GM23248 (cell line): ENCODE measurements at regions not wholly inside any gene's neighbourhood (a gene's known extent, or its start where the extent isn't known, plus 50 kb on each side); places are given as distances from the start of the nearest gene placed in this dataset.

Experiments used
- DNase-seq: peaks from one replicate; pipeline ENCODE4 v3.0.0-alpha.2; 2015
- H2AFZ ChIP-seq: fragments of 200-600 bp; sonication (generic); 2 replicates; pipeline ENCODE4 v1.6.1; 2016; ENCODE audit warnings: antibody characterized with exemption
- H3F3A ChIP-seq: fragments of 200-600 bp; sonication (generic); 2 replicates; pipeline ENCODE4 v1.6.1; 2016; ENCODE audit warnings: mild to moderate bottlenecking, antibody characterized with exemption, mixed run types; ENCODE audit not compliant: insufficient read depth
- H3K27ac ChIP-seq: fragments of 200-600 bp; sonication (generic); 2 replicates; pipeline ENCODE4 v1.5.1; 2016; ENCODE audit warnings: mild to moderate bottlenecking
- H3K27me3 ChIP-seq: fragments of 200-600 bp; sonication (generic); replicated peaks from 2 replicates; pipeline ENCODE4 v1.6.1; 2016; ENCODE audit warnings: mild to moderate bottlenecking; ENCODE audit not compliant: insufficient read depth
- H3K36me3 ChIP-seq: fragments of 200-600 bp; sonication (generic); 2 replicates; pipeline ENCODE4 v1.6.1; 2016; ENCODE audit warnings: low read depth, mild to moderate bottlenecking
- H3K4me1 ChIP-seq: fragments of 200-600 bp; sonication (generic); 2 replicates; pipeline ENCODE4 v1.6.1; 2016; ENCODE audit warnings: mild to moderate bottlenecking; ENCODE audit not compliant: insufficient read depth
- H3K4me2 ChIP-seq: fragments of 200-600 bp; sonication (generic); one replicate; pipeline ENCODE4 v1.6.1; 2016; ENCODE audit warnings: mild to moderate bottlenecking; ENCODE audit not compliant: unreplicated experiment
- H3K4me3 ChIP-seq: fragments of 200-600 bp; sonication (generic); 2 replicates; pipeline ENCODE4 v1.5.1; 2016; ENCODE audit warnings: mild to moderate bottlenecking
- H3K79me2 ChIP-seq: fragments of 200-600 bp; sonication (generic); 2 replicates; pipeline ENCODE4 v1.6.1; 2016; ENCODE audit warnings: mild to moderate bottlenecking; ENCODE audit not compliant: insufficient read depth
- H3K9ac ChIP-seq: fragments of 200-600 bp; sonication (generic); 2 replicates; pipeline ENCODE4 v1.6.1; 2016; ENCODE audit warnings: mild to moderate bottlenecking
- H3K9me2 ChIP-seq: fragments of 200-600 bp; sonication (generic); 2 replicates; pipeline ENCODE4 v1.6.1; 2016; ENCODE audit warnings: mixed run types, mild to moderate bottlenecking, moderate library complexity; ENCODE audit not compliant: insufficient read depth
- H3K9me3 ChIP-seq: fragments of 200-600 bp; sonication (generic); one replicate; pipeline ENCODE4 v1.6.1; 2017; ENCODE audit warnings: low read depth
- H4K20me1 ChIP-seq: fragments of 200-600 bp; sonication (generic); 2 replicates; pipeline ENCODE4 v1.6.0; 2016; ENCODE audit not compliant: insufficient read depth
- EZH2 ChIP-seq: fragments of 200-600 bp; sonication (generic); IDR thresholded peaks from 2 replicates; pipeline ENCODE4 v1.6.1; 2018; ENCODE audit warnings: antibody characterized with exemption, mild to moderate bottlenecking; ENCODE audit not compliant: insufficient read depth, poor library complexity, severe bottlenecking
- EZH2phosphoT487 ChIP-seq: fragments of 200-600 bp; sonication (generic); IDR thresholded peaks from 2 replicates; pipeline ENCODE4 v1.6.1; 2018; ENCODE audit warnings: antibody characterized with exemption, moderate library complexity, mild to moderate bottlenecking, low read depth; ENCODE audit not compliant: insufficient read depth
- WGBS, 2 experiments: methylation state at CpG; one replicate each; pipeline ENCODE4 v1.1.6; 2015 to 2017; ENCODE audit warnings: low lambda C conversion rate in 2 of 2, low coverage in 1 of 2; ENCODE audit errors: missing lambda C conversion rate in 2 of 2; 5-methylcytosine and 5-hydroxymethylcytosine counted together
- in situ Hi-C: fragments of 300-500 bp; cut with MboI; formaldehyde crosslinking; loops from 2 replicates; pipeline ENCODE4 v1.15.0; 2020

DNA sequence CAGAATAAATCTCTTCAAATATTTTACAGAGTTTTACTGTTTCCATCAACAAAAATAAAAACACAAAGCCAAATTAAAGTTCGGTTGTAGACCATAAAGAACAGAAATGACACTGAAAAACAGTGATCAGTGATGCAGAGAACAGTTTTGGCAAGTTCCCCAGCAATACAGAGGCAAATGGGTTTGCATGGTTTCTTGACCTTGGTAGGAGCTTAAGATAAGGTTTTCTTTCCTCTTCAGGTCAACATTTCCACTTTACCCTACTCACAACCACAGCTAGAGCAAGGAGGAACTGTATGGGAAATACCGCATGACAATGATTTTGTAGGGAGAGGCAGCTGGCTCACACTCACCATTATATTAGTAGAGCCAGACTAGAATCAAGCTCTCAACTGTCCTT, 199.5 kb downstream of the SH2D4B start:
- in situ Hi-C loops = no loop called here
- no peak for DNase-seq
- H3K4me1 ChIP-seq = no peaks in the 10 kb centered on the region
- H4K20me1 ChIP-seq = no peaks in the 10 kb centered on the region
- H3K36me3 ChIP-seq = no peaks in the 10 kb centered on the region
- no peak overlapping the region for H3K4me2 ChIP-seq
- no peak for TF ChIP-seq EZH2
- no peaks in the 10 kb centered on the region for H3F3A ChIP-seq
- no peaks in the 10 kb centered on the region for H3K9me2 ChIP-seq
- H3K9me3 ChIP-seq = no peaks in the 10 kb centered on the region
- H3K4me3 ChIP-seq = no peak overlapping the region
- H3K9ac ChIP-seq = no peak overlapping the region
- 18 to 19% methylated on average over 2 of the region's 2 CpGs for WGBS, 2 experiments
- H3K79me2 ChIP-seq = no peaks in the 10 kb centered on the region
- no peaks in the 10 kb centered on the region for H3K27me3 ChIP-seq
- H2AFZ ChIP-seq = no peak overlapping the region
- no peak overlapping the region for H3K27ac ChIP-seq

GRCh38 chr10:80739328-80739727, 201.6 kb downstream of the SH2D4B start:
- no peaks in the 10 kb centered on the region for H3K36me3 ChIP-seq
- no peaks in the 10 kb centered on the region for H3F3A ChIP-seq
- H3K9me2 ChIP-seq = no peaks in the 10 kb centered on the region
- TF ChIP-seq EZH2phosphoT487 (no peak), EZH2 (no peak)
- in situ Hi-C loops = no loop called here
- 29 to 32% methylated on average over 6 of the region's 6 CpGs for WGBS, 2 experiments
- no peaks in the 10 kb centered on the region for H3K79me2 ChIP-seq
- H2AFZ ChIP-seq = no peak overlapping the region
- no peak for DNase-seq
- no peak overlapping the region for H3K4me2 ChIP-seq
- H3K9me3 ChIP-seq = no peaks in the 10 kb centered on the region
- H3K4me1 ChIP-seq = no peaks in the 10 kb centered on the region
- H3K9ac ChIP-seq = no peak overlapping the region
- no peak overlapping the region for H3K4me3 ChIP-seq
- H3K27ac ChIP-seq = no peak overlapping the region
- no peaks in the 10 kb centered on the region for H3K27me3 ChIP-seq
- H4K20me1 ChIP-seq = no peaks in the 10 kb centered on the region

GRCh38 chr10:80739963-80740715, 202.4 kb downstream of the SH2D4B start:
- Histone ChIP-seq H4K20me1 (no peaks in the 10 kb centered on the region), H3F3A (no peaks in the 10 kb centered on the region), H2AFZ (no peak overlapping the region), H3K36me3 (no peaks in the 10 kb centered on the region), H3K27ac (no peak overlapping the region), H3K4me3 (no peak overlapping the region), H3K9me2 (no peaks in the 10 kb centered on the region), H3K79me2 (no peaks in the 10 kb centered on the region), H3K4me1 (no peaks in the 10 kb centered on the region), H3K9me3 (no peaks in the 10 kb centered on the region), H3K9ac (no peak overlapping the region), H3K27me3 (no peaks in the 10 kb centered on the region), H3K4me2 (no peak overlapping the region)
- 46 to 57% methylated on average over 11 to 18 of the region's 18 CpGs for WGBS, 2 experiments
- no peak for TF ChIP-seq EZH2
- TF ChIP-seq EZH2phosphoT487 = no peak
- in situ Hi-C loops = no loop called here
- DNase-seq = no peak

- no peaks in the 10 kb centered on the region for H3K9me2 ChIP-seq
- H3K4me2 ChIP-seq = no peak overlapping the region
- in situ Hi-C loops = no loop called here
- H3K9ac ChIP-seq = no peak overlapping the region
- no peak for TF ChIP-seq EZH2phosphoT487
- no peak for TF ChIP-seq EZH2
- no peaks in the 10 kb centered on the region for H3K9me3 ChIP-seq
- no peaks in the 10 kb centered on the region for H3K79me2 ChIP-seq
- DNase-seq = no peak
- no peaks in the 10 kb centered on the region for H3K4me1 ChIP-seq
- H3K27ac ChIP-seq = no peak overlapping the region
- no peak overlapping the region for H2AFZ ChIP-seq
- H3F3A ChIP-seq = no peaks in the 10 kb centered on the region
- no peak overlapping the region for H3K4me3 ChIP-seq
- H3K27me3 ChIP-seq = no peaks in the 10 kb centered on the region
- H3K36me3 ChIP-seq = no peaks in the 10 kb centered on the region
- 28 to 29% methylated on average over 2 of the region's 2 CpGs for WGBS, 2 experiments
- H4K20me1 ChIP-seq = no peaks in the 10 kb centered on the region
Measured at GRCh38 chr10:80741278-80741677, 203.6 kb downstream of the SH2D4B start.

GRCh38 chr10:80750268-80750667, 212.6 kb downstream of the SH2D4B start:
- Histone ChIP-seq H4K20me1 (no peaks in the 10 kb centered on the region), H3K9me3 (no peaks in the 10 kb centered on the region), H3K9me2 (no peaks in the 10 kb centered on the region), H2AFZ (no peak overlapping the region), H3K27ac (no peak overlapping the region), H3K4me2 (no peak overlapping the region), H3K79me2 (no peaks in the 10 kb centered on the region), H3K36me3 (no peaks in the 10 kb centered on the region), H3F3A (no peaks in the 10 kb centered on the region), H3K4me3 (no peak overlapping the region), H3K9ac (no peak overlapping the region), H3K4me1 (no peaks in the 10 kb centered on the region), H3K27me3 (no peaks in the 10 kb centered on the region)
- TF ChIP-seq EZH2phosphoT487 (no peak), EZH2 (no peak)
- DNase-seq = no peak
- in situ Hi-C loops = no loop called here
- WGBS, 2 experiments = 42 to 49% methylated on average over 3 of the region's 3 CpGs
